SK-N-SH (cell line): ENCODE measurements at regions not wholly inside any gene's neighbourhood (a gene's known extent, or its start where the extent isn't known, plus 50 kb on each side); places are given as distances from the start of the nearest gene placed in this dataset.

Experiments
- CTCF ChIA-PET: fragments of 300-600, 350-600 bp; formaldehyde crosslinking; extraction: SDS; loops from one replicate; lab custom pipeline; 2021; lab: Yijun Ruan, JAX
- POLR2A ChIA-PET: fragments of 350-600 bp; sonication (Branson Sonifier 250); formaldehyde crosslinking; extraction: SDS; loops from one replicate; lab custom pipeline; 2020; ENCODE audit warnings: antibody characterized with exemption, inconsistent platforms; lab: Yijun Ruan, JAX
- DNase-seq: peaks from one replicate; pipeline ENCODE4 v3.0.0; 2012
- H2AFZ ChIP-seq: fragments of 200-600 bp; sonication (generic); 2 replicates; pipeline ENCODE4 v1.8.1; 2016; ENCODE audit warnings: antibody characterized with exemption, mild to moderate bottlenecking, low read depth
- H3F3A ChIP-seq: fragments of 200-600 bp; sonication (generic); replicated peaks from 2 replicates; pipeline ENCODE3; 2016; ENCODE audit warnings: antibody characterized with exemption, mild to moderate bottlenecking; ENCODE audit not compliant: insufficient read depth
- H3K27ac ChIP-seq, 2 experiments: fragments of 200-500 bp in 1 of 2; fragments of 200-600 bp in 1 of 2; sonication (Bioruptor generic) in 1 of 2; sonication (generic), shearing (Covaris generic) in 1 of 2; 2 replicates each; pipeline versions ENCODE4 v1.5.1 to v1.6.1; 2014 to 2016; ENCODE audit warnings: low read depth in 2 of 2, inconsistent platforms in 1 of 2, low read length in 1 of 2, mild to moderate bottlenecking in 1 of 2, mixed read lengths in 1 of 2
- H3K27me3 ChIP-seq: fragments of 200-600 bp; sonication (generic), shearing (Covaris generic); 2 replicates; pipeline ENCODE4 v1.6.1; 2016; ENCODE audit warnings: mixed run types; ENCODE audit not compliant: insufficient read depth
- H3K36me3 ChIP-seq, 2 experiments: fragments of 200-500 bp in 1 of 2; fragments of 200-600 bp in 1 of 2; sonication (Bioruptor generic) in 1 of 2; sonication (generic) in 1 of 2; replicated peaks in 1 of 2; 2 replicates each; pipeline versions ENCODE3 to v1.5.1; 2014 to 2016; ENCODE audit warnings: low read length in 1 of 2, mild to moderate bottlenecking in 1 of 2; ENCODE audit not compliant: insufficient read depth in 2 of 2, control insufficient read depth in 1 of 2
- H3K4me1 ChIP-seq, 2 experiments: fragments of 200-500 bp in 1 of 2; fragments of 200-600 bp in 1 of 2; sonication (Bioruptor generic) in 1 of 2; sonication (generic), shearing (Covaris generic) in 1 of 2; 2 replicates each; pipeline versions ENCODE4 v1.5.1 to v1.6.1; 2014 to 2016; ENCODE audit warnings: low read depth in 1 of 2, low read length in 1 of 2, mixed run types in 1 of 2; ENCODE audit not compliant: insufficient read depth in 2 of 2, control insufficient read depth in 1 of 2
- H3K4me2 ChIP-seq: fragments of 200-600 bp; sonication (generic), shearing (Covaris generic); 2 replicates; pipeline ENCODE4 v1.6.1; 2017; ENCODE audit warnings: mixed run types
- H3K4me3 ChIP-seq, 2 experiments: fragments of 200-500 bp in 1 of 2; fragments of 200-600 bp in 1 of 2; sonication (Bioruptor generic) in 1 of 2; sonication (generic), shearing (Covaris generic) in 1 of 2; 2 replicates each; pipeline versions ENCODE4 v1.5.1 to v1.8.1; 2014 to 2016; ENCODE audit warnings: low read depth in 2 of 2, inconsistent platforms in 1 of 2, low read length in 1 of 2, mild to moderate bottlenecking in 1 of 2, mixed read lengths in 1 of 2, moderate library complexity in 1 of 2
- H3K79me2 ChIP-seq: fragments of 200-600 bp; sonication (generic); 2 replicates; pipeline ENCODE4 v1.8.1; 2017; ENCODE audit warnings: mild to moderate bottlenecking; ENCODE audit not compliant: insufficient read depth
- H3K9ac ChIP-seq: fragments of 200-600 bp; sonication (generic); 2 replicates; pipeline ENCODE4 v1.6.1; 2017; ENCODE audit warnings: mixed run types
- H3K9me2 ChIP-seq: fragments of 200-600 bp; sonication (generic); 2 replicates; pipeline ENCODE4 v1.6.1; 2017; ENCODE audit warnings: mixed run types
- H3K9me3 ChIP-seq: fragments of 200-600 bp; sonication (generic); 2 replicates; pipeline ENCODE4 v1.6.1; 2017; ENCODE audit warnings: mixed run types, mild to moderate bottlenecking, moderate library complexity
- H4K20me1 ChIP-seq: fragments of 200-600 bp; sonication (generic); 2 replicates; pipeline ENCODE4 v1.6.1; 2017; ENCODE audit warnings: mild to moderate bottlenecking, mixed run types; ENCODE audit not compliant: insufficient read depth
- CHD2 ChIP-seq: fragments of 150-350 bp; IDR thresholded peaks from 2 replicates; pipeline ENCODE4 v1.6.1; 2018; ENCODE audit warnings: low read length; ENCODE audit not compliant: partially characterized antibody
- ELF1 ChIP-seq: IDR thresholded peaks from 2 replicates; pipeline ENCODE4 v1.4.0; 2012
- EP300 ChIP-seq, 2 experiments: IDR thresholded peaks; 2 replicates each; pipeline versions ENCODE4 v1.4.0 to v1.6.1; 2012; ENCODE audit warnings: borderline replicate concordance in 1 of 2, low read depth in 1 of 2, low read length in 1 of 2
- EZH2phosphoT487 ChIP-seq: fragments of 200-600 bp; sonication (generic); IDR thresholded peaks from 2 replicates; pipeline ENCODE4 v1.6.1; 2017; ENCODE audit warnings: low read depth, mixed run types, mild to moderate bottlenecking, antibody characterized with exemption, moderate library complexity, borderline replicate concordance
- FOSL2 ChIP-seq: IDR thresholded peaks from 2 replicates; pipeline ENCODE4 v1.4.0; 2012; ENCODE audit warnings: low read depth, mild to moderate bottlenecking, moderate library complexity, borderline replicate concordance
- GABPA ChIP-seq: IDR thresholded peaks from 2 replicates; pipeline ENCODE4 v1.4.0; 2012; ENCODE audit warnings: low read depth, mild to moderate bottlenecking
- GATA2 ChIP-seq: sonication (generic); formaldehyde crosslinking; IDR thresholded peaks from 2 replicates; pipeline ENCODE4 v1.5.0; 2020; ENCODE audit warnings: mild to moderate bottlenecking, missing genetic modification reagents
- JUND ChIP-seq: IDR thresholded peaks from 2 replicates; pipeline ENCODE4 v1.4.0; 2012
- MXI1 ChIP-seq: IDR thresholded peaks from 2 replicates; pipeline ENCODE4 v1.6.1; 2012; ENCODE audit warnings: mild to moderate bottlenecking, low read depth, low read length, improper control_type of control experiment
- NFIC ChIP-seq: IDR thresholded peaks from 2 replicates; pipeline ENCODE4 v1.4.0; 2012; ENCODE audit warnings: borderline replicate concordance
- NRF1 ChIP-seq: IDR thresholded peaks from 2 replicates; pipeline ENCODE4 v1.6.1; 2012; ENCODE audit warnings: low read depth, mild to moderate bottlenecking, low read length
- POLR2AphosphoS5 ChIP-seq: IDR thresholded peaks from 2 replicates; pipeline ENCODE4 v1.6.1; 2012; ENCODE audit warnings: low read depth, low read length
- RFX5 ChIP-seq: IDR thresholded peaks from 2 replicates; pipeline ENCODE4 v1.6.1; 2012; ENCODE audit warnings: mild to moderate bottlenecking, improper control_type of control experiment, low read length
- RXRA ChIP-seq: IDR thresholded peaks from 2 replicates; pipeline ENCODE4 v1.4.0; 2012; ENCODE audit warnings: low read depth, mild to moderate bottlenecking, borderline replicate concordance
- TAF1 ChIP-seq: IDR thresholded peaks from 2 replicates; pipeline ENCODE4 v1.6.1; 2012; ENCODE audit warnings: low read depth, mild to moderate bottlenecking, low read length, moderate library complexity, borderline replicate concordance
- TEAD4 ChIP-seq: IDR thresholded peaks from 2 replicates; pipeline ENCODE4 v1.4.0; 2012; ENCODE audit warnings: mild to moderate bottlenecking, borderline replicate concordance; ENCODE audit not compliant: insufficient read depth
- WGBS: methylation state at CpG from one replicate; pipeline ENCODE4 v1.1.6; 2017; ENCODE audit warnings: low lambda C conversion rate; 5-methylcytosine and 5-hydroxymethylcytosine counted together
- TF ChIP-seq, protein P1 (sequence below): fragments of 150-350 bp; IDR thresholded peaks from 2 replicates; pipeline ENCODE4 v1.6.1; 2016; ENCODE audit warnings: mild to moderate bottlenecking, low read depth, low read length

DNA sequence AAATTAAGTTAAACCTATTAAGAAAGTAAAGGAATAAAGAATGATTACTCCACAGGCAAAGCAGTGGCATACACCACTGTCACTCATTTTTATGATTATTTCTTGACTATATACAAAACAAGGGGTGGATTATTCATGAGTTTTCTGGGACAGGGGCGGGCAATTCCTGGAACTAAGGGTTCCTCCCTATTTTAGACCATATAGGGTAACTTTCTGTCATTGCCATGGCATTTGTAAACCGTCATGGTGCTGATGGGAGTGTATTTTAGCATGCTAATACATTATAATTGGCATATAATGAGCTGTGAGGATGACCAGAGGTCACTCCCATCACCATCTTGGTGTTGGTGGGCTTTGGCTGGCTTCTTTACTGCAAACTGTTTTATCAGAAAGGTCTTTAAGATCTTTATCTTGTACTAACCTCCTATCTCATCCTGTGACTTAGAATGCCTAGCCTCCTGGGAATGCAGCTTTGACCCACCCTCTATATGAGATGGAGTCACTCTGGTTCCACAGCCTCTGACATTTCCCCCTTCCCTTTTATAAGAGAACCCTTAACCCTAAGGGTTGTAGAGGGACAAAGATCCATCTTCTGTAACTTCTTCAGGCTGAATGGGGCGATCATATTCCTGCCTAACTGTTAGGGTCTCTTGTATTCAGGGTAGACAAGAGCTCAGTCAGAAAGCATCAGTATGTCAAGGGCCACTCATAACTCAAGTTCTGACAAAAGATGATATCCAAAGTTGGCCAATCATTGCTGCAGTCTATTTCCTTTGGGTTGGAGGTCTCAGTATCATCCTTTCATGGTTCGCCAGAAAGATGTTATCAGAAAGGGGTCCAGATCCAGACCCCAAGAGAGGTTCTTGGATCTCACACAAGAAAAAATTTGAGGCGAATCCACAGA lies 79.5 kb upstream of the LIPC start:
- TF ChIP-seq POLR2AphosphoS5: no peak
- no peak for TF ChIP-seq CHD2
- no peak for TF ChIP-seq EP300 (IDR thresholded peaks at IDR 0.05; ENCODE audit: borderline replicate concordance in 1 of 2, low read depth in 1 of 2, low read length in 1 of 2)
- no peak for TF ChIP-seq TEAD4
- Histone ChIP-seq H3K4me3 (no peak overlapping the region), H3K36me3 (no peaks in the 10 kb centered on the region), H3K9me3 (no peaks in the 10 kb centered on the region), H3K9me2 (no peaks in the 10 kb centered on the region), H3K27ac (no peak overlapping the region), H3K9ac (no peak overlapping the region), H3K4me1 (no peaks in the 10 kb centered on the region), H4K20me1 (no peaks in the 10 kb centered on the region), H3K79me2 (no peaks in the 10 kb centered on the region), H2AFZ (no peak overlapping the region), H3K4me2 (no peak overlapping the region), H3F3A (no peaks in the 10 kb centered on the region), H3K27me3 (peaks cover 12% of the 10 kb centered on the region; the same call in 1 of the 2 replicates)
- ChIA-PET CTCF (interaction anchor here (1.0 kb wide), 1 partner anchor 12 kb away, joined by 3 read pairs; no protein-coding TSS in a partner anchor), POLR2A (no interaction called here)
- WGBS: 46% methylated on average over 5 of the region's 5 CpGs
- DNase-seq: no peak

DNA sequence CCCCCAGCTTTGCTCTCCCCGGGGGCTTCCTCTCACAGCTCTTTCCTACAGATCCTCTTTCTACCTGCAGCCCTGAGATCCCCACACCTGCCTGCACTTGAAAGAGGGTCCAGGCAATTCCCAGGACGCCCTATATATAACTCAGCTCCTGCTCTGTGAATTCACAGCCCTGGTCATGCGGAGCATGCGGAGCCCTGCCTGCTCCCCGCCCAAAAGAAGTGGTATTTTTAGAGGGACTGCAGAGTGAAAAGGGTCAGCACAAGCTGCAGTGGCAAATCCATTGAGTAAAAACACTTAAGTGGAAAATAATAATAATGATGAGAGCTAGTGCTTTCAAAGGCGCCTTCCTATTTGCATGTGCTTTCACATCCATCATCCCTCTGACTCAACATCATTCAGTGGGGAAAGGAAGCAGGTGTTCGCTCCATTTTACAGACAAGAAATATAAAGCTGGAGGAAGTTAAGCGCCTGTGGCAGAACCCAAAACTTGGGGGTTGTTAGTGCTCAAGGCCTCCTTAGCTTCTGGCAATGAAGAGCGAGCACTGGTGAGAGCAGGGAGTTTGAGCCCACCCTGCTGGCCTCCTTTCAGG lies 76.3 kb upstream of the LIPC start:
- no peaks in the 10 kb centered on the region for H4K20me1 ChIP-seq
- no peak overlapping the region for H3K4me3 ChIP-seq
- WGBS: 76% methylated on average over 9 of the region's 9 CpGs
- ChIA-PET CTCF (interaction anchor here (1.2 to 1.5 kb wide), 2 partner anchors 15 to 204 kb away, joined by 3 to 4 read pairs; no protein-coding TSS in a partner anchor), POLR2A (no interaction called here)
- no peak for TF ChIP-seq NRF1
- TF ChIP-seq GABPA: no peak
- TF ChIP-seq EZH2phosphoT487: no peak
- no peak for TF ChIP-seq NFIC
- no peak for TF ChIP-seq CHD2
- no peak for TF ChIP-seq FOSL2
- TF ChIP-seq ELF1: no peak
- no peak for TF ChIP-seq RXRA
- no peak for TF ChIP-seq RFX5
- TF ChIP-seq MXI1: no peak
- no peak for TF ChIP-seq JUND
- TF ChIP-seq, protein P1, sequence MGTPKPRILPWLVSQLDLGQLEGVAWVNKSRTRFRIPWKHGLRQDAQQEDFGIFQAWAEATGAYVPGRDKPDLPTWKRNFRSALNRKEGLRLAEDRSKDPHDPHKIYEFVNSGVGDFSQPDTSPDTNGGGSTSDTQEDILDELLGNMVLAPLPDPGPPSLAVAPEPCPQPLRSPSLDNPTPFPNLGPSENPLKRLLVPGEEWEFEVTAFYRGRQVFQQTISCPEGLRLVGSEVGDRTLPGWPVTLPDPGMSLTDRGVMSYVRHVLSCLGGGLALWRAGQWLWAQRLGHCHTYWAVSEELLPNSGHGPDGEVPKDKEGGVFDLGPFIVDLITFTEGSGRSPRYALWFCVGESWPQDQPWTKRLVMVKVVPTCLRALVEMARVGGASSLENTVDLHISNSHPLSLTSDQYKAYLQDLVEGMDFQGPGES: no peak
- TF ChIP-seq GATA2 (CRISPR knock-in tag): no peak
- TF ChIP-seq TEAD4: no peak
- TF ChIP-seq TAF1: no peak
- TF ChIP-seq, all 33 proteins: peak for 0
- H3K9me2 ChIP-seq: no peaks in the 10 kb centered on the region
- no peaks in the 10 kb centered on the region for H3K9me3 ChIP-seq
- no peak overlapping the region for H2AFZ ChIP-seq
- peaks cover 12% of the 10 kb centered on the region; the same call in 1 of the 2 replicates for H3K27me3 ChIP-seq
- no peaks in the 10 kb centered on the region; a peak in 1 of 4 replicates for H3K4me1 ChIP-seq
- no peak overlapping the region for H3K4me2 ChIP-seq
- H3K9ac ChIP-seq: no peak overlapping the region
- no peaks in the 10 kb centered on the region for H3K79me2 ChIP-seq
- no peaks in the 10 kb centered on the region for H3K36me3 ChIP-seq
- DNase-seq: no peak
- no peaks in the 10 kb centered on the region for H3F3A ChIP-seq
- H3K27ac ChIP-seq: no peak overlapping the region
